Choroid plexus epithelial cell (primary cell): ENCODE measurements at regions not wholly inside any gene's neighbourhood (a gene's known extent, or its start where the extent isn't known, plus 50 kb on each side); places are given as distances from the start of the nearest gene placed in this dataset.

Experiments
- DNase-seq: peaks from one replicate; pipeline ENCODE4 v3.0.0-alpha.2; 2010; ENCODE audit warnings: low read depth
- H3K4me3 ChIP-seq: 2 replicates; pipeline ENCODE4 v1.5.1; 2011; ENCODE audit warnings: low read depth, mild to moderate bottlenecking, control low read depth, low read length, moderate library complexity
- TF ChIP-seq, protein P1 (sequence below): conservative IDR thresholded peaks from 2 replicates; pipeline ENCODE4 v1.5.1; 2011; ENCODE audit warnings: low read depth, mild to moderate bottlenecking, control low read depth, inconsistent platforms, low read length, moderate library complexity

DNA sequence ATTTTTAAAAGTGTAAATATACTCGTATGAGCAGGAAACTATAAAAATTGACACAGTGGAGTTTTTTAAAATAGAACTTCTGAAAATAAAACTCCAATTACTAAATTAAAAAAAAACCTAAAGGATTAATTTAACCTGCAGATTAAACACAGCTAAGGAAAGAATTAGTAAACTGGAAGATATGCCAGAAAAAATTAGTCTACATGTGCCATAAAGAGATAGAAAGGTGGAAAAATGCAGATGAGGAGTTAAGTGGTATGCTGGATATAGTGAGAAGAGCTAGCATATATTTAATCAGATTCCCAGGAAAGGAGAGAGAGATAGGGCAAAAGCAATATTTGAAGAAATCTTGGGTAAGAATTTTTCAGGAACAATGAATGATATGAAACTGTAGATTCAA, 315.8 kb upstream of the CADM1 start:
- TF ChIP-seq, protein P1, sequence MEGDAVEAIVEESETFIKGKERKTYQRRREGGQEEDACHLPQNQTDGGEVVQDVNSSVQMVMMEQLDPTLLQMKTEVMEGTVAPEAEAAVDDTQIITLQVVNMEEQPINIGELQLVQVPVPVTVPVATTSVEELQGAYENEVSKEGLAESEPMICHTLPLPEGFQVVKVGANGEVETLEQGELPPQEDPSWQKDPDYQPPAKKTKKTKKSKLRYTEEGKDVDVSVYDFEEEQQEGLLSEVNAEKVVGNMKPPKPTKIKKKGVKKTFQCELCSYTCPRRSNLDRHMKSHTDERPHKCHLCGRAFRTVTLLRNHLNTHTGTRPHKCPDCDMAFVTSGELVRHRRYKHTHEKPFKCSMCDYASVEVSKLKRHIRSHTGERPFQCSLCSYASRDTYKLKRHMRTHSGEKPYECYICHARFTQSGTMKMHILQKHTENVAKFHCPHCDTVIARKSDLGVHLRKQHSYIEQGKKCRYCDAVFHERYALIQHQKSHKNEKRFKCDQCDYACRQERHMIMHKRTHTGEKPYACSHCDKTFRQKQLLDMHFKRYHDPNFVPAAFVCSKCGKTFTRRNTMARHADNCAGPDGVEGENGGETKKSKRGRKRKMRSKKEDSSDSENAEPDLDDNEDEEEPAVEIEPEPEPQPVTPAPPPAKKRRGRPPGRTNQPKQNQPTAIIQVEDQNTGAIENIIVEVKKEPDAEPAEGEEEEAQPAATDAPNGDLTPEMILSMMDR: no peak
- DNase-seq: no peak

DNA sequence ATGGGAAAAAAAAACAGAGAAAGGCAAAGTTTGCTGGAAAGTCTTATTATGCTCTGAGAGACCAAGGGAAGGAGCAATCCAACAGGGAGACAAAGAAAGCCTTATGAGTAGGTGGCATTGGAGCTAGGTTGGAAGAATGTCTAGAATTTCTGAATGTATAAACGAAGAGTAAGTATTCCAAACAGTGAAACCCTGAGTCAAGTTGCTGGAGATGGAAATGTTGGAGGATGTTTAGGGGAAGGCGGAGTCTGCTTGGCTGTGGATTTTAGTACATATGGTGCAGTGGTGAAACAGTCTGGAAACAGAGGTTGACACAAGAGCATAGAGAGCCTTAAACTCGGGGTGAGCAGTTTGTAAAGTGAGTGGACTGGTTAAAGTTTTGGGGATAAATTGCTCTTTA, 314.8 kb upstream of the CADM1 start:
- no peak overlapping the region for H3K4me3 ChIP-seq
- TF ChIP-seq, protein P1: no peak
- no peak for DNase-seq

More for the DNA sequence above, 315.8 kb upstream of the CADM1 start:
- no peak overlapping the region for H3K4me3 ChIP-seq

DNA sequence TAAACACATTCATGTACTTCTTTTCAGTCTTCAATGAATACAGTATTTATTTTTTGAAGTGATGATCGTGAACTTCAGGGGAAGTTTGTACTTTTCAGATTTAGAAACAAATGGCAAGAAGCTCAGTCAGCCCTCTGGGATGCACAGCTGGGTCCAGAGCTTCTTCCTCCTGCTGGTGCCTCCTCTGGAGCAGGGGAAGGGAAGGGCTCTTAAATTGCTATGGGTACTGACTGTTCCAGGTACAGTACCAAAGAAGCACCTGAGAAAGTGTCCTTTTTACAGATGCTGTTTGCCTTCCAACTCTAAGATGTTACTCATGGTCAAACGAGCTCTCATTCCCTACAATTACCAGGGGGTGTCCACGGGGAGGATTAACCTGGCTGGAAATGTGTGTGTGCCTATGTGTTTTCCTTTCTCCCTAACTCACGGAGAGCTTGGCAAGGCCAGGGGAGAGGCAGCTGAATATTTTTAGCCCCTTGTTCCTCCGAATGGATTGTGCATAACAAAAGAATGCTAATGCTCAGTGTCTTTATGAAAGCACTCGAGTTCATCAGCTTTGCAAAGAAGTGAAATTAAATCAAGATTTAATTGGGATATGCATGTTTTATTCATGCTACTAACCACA, 313.7 kb upstream of the CADM1 start:
- TF ChIP-seq, protein P1: no peak
- H3K4me3 ChIP-seq: no peak overlapping the region
- DNase-seq: no peak

DNA sequence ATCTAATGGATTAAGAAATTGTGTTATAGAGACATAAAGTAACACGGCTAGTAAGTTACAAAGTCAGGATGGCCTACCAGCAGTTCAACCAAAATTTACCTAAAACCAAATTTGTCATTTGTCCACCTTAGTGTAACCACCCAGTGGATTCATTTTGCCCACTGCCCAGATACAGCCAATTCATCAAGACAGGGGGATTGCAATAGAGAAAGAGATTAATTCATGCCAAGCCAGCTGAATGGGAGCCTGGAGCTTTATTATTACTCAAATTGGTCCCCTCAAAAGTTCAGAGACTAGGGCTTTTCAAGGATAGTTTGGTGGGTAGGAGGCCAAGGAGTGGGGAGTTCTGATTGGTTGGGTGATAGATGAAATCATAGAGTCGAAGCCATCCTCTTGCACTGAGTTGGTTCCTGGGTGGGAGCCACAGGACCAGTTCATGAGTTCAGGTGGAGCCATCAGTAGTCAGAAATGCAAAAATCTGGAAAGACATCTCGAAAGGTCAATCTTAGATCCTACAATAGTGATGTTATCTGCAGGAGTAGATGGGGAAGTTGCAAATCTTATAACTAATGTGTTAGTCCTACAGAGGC, 304.2 kb upstream of the CADM1 start:
- H3K4me3 ChIP-seq: no peak overlapping the region
- no peak for DNase-seq
- TF ChIP-seq, protein P1: no peak

DNA sequence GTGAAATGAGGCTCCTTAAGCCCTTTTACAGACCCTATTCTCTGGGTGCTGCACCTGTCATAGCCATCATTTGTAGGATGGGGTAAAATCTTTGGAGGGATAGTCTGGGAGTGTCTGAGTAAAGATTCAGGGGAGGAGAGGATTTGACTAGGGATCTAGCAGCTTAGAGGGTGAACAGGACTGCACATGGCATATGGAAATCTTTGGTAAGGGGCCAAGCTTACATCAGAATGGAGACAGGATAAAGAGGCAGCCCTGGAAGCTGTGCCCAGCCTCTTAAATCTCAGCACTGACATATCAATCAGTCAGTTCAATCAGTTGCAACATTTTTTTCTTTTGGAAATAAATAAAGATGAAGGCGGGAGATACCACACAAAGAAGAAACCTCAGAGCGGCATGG, 301.8 kb upstream of the CADM1 start:
- no peak overlapping the region for H3K4me3 ChIP-seq
- TF ChIP-seq, protein P1: no peak
- no peak for DNase-seq

DNA sequence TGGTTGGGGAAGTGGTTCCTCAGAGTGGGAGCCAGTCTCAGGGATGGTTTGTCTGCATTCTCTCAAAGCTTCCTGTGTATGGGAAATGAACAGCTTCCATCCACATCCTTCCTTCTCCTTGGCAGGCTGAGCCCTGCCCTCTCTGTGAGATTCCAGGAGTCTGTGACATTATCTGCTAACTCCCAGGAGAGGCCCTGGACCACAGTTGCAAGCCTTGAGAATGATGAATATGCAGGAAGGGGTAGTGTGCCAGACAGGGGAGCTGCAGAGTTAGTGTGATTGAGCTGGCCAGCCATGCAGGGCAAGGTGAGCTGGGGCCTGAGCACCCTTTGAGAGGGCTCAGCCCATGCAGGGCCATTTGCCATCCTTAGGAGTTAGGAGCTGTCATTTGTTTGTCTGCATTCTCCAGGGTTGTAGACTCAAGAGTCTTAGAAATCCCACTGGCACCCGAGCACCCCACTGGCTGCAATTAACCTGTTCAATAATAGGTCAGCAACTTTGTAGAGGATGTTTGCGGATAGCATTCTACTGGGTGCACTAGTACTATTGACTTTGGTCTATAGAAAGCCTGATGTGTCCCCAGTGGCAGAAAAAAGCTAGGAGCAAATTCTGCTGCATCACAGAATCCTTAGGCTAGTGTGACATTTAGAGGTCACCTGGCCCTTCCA, 299.0 kb upstream of the CADM1 start:
- TF ChIP-seq, protein P1: no peak
- H3K4me3 ChIP-seq: no peak overlapping the region

DNA sequence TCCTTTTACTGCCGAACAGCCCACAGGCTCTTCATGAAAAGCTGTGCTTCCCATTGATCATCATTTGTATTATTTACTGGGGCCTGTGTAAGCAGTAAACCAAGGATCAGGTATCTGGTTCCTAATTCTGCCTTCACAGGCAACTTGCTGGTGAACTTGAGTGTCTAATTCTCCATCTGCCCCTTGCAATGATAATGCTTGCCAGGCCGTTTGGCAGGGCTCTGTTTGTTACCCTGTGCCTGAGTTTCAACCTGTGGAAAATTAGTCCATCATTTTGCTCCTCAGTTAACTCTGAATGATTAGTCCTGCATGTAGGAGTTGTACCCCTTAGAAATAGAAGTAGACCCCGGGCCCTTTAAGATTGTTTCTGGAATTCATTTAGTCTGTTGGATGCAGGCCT, 298.4 kb upstream of the CADM1 start:
- TF ChIP-seq, protein P1: no peak
- DNase-seq: no peak
- H3K4me3 ChIP-seq: no peak overlapping the region

More for the DNA sequence above, 299.0 kb upstream of the CADM1 start:
- no peak for DNase-seq
